ENCODE measurements at regions not wholly inside any gene's neighbourhood (a gene's known extent, or its start where the extent isn't known, plus 50 kb on each side); places are given as distances from the start of the nearest gene placed in this dataset.
A peak's percentile ranks its signal among the peaks of the same experiment; 100 is the strongest.

DNA sequence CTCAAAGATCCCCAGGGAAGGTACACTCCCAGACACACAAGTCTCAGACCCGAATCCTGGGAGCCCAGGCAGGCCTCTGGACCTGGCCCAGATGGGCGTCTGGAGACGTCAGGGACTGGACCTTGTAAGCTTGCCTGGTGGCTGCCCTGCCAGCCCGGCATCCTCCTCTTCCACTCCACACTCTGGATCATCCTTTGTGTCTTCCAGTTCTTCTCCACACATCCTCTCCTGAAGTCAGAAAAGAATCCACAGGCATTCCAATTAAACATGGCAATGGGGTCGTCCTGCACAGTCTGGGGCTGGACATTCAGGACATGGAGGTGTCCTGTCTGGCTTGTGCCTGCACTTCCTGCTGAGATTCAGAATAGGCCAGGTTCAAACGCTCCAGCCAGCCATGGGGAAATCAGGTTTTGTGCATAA is 208.8 kb upstream of the IGF1R start:
- Mint-ChIP-seq H3K4me1 (peaks cover 22% of the 10 kb centered on the region), H3K27ac (no peak overlapping the region), H3K36me3 (ENCODE audit: low read depth) (no peaks in the 10 kb centered on the region), H3K27me3 (ENCODE audit: low read depth) (peaks cover 22% of the 10 kb centered on the region), H3K9me3 (no peaks in the 10 kb centered on the region), H3K4me3 (no peak overlapping the region)
- TF ChIP-seq, protein P1, sequence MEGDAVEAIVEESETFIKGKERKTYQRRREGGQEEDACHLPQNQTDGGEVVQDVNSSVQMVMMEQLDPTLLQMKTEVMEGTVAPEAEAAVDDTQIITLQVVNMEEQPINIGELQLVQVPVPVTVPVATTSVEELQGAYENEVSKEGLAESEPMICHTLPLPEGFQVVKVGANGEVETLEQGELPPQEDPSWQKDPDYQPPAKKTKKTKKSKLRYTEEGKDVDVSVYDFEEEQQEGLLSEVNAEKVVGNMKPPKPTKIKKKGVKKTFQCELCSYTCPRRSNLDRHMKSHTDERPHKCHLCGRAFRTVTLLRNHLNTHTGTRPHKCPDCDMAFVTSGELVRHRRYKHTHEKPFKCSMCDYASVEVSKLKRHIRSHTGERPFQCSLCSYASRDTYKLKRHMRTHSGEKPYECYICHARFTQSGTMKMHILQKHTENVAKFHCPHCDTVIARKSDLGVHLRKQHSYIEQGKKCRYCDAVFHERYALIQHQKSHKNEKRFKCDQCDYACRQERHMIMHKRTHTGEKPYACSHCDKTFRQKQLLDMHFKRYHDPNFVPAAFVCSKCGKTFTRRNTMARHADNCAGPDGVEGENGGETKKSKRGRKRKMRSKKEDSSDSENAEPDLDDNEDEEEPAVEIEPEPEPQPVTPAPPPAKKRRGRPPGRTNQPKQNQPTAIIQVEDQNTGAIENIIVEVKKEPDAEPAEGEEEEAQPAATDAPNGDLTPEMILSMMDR (IDR thresholded peaks at IDR 0.05; ENCODE audit: unreplicated experiment in 3 of 3), result no peak

DNA sequence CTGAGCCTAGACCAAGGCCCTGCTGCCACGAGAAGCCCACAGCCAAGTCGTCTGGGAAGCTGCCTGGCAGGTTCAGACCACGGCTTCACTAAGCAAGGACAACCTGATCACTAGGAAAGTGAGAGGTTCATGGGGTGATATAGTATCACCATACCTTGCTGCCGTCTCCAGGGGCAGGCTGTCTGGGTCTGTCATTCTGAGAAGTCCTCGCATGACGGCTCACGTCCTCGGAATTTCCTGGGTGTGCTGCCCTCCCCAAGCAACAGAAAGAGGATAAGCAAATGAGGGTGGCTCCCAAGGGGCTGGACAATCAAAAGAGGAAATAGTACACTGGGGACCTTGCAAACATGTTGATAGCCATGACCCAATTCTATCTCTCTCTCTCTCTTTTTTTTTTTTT is 207.4 kb upstream of the IGF1R start:
- Mint-ChIP-seq H3K4me1 (peaks cover 22% of the 10 kb centered on the region), H3K27me3 (ENCODE audit: low read depth) (peaks cover 21% of the 10 kb centered on the region), H3K9me3 (no peaks in the 10 kb centered on the region), H3K4me3 (no peak overlapping the region), H3K27ac (no peak overlapping the region), H3K36me3 (ENCODE audit: low read depth) (no peaks in the 10 kb centered on the region)
- TF ChIP-seq, protein P1 (IDR thresholded peaks at IDR 0.05; ENCODE audit: unreplicated experiment in 3 of 3), result no peak

DNA sequence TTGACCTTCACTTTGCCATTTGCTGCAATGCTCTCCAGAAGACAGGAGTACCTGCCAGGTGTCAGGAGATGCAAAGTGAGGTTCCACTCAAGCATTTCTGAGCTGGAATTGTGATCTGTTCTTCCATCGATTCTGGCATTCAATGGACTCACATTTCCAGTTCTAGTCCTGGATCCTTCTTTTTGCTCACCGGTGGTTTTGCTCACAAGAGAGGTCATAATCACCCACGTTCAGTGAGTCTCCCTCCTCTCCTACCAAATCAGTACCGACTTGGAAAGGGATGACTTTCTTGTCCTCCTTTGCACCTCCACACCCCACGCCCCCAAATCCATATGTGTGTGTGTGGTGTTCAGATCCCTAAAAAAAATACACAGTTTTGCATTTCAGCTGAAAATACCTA is 206.7 kb upstream of the IGF1R start:
- H3K27ac Mint-ChIP-seq, result no peak overlapping the region
- peaks cover 19% of the 10 kb centered on the region for H3K27me3 Mint-ChIP-seq (ENCODE audit: low read depth)
- H3K36me3 Mint-ChIP-seq (ENCODE audit: low read depth), result no peaks in the 10 kb centered on the region
- TF ChIP-seq, protein P1 (IDR thresholded peaks at IDR 0.05; ENCODE audit: unreplicated experiment in 3 of 3), result no peak
- H3K4me3 Mint-ChIP-seq, result no peak overlapping the region
- peaks cover 22% of the 10 kb centered on the region for H3K4me1 Mint-ChIP-seq
- H3K9me3 Mint-ChIP-seq, result no peaks in the 10 kb centered on the region

DNA sequence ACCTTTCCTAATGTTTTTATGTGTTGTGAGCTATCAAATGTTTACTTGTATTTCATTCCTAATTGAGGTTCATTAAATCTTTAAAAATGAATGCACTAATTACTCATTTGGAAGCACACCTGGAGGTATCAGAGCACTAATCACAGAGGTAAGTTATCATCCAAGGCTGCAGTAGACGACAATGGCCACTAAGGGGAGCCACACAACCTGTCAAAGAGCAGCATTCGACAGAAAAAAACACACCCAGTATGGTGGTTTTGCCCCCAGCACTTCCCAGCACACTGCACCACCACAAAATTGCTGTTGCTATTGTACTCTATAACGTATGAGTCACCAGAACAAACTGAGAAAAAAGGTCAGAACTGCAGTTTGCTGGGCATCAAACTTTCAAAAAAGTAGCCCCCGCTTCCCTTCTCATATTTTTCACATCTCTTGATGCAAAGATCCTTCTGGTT is 205.9 kb upstream of the IGF1R start:
- TF ChIP-seq, protein P1 (IDR thresholded peaks at IDR 0.05; ENCODE audit: unreplicated experiment in 3 of 3), result peak; percentile 89 to 94 (median 92)
- Mint-ChIP-seq H3K27ac (no peak overlapping the region), H3K4me1 (peaks cover 22% of the 10 kb centered on the region), H3K27me3 (ENCODE audit: low read depth) (peaks cover 11% of the 10 kb centered on the region), H3K36me3 (ENCODE audit: low read depth) (peaks cover 3% of the 10 kb centered on the region), H3K9me3 (peaks cover 4% of the 10 kb centered on the region), H3K4me3 (no peak overlapping the region)

DNA sequence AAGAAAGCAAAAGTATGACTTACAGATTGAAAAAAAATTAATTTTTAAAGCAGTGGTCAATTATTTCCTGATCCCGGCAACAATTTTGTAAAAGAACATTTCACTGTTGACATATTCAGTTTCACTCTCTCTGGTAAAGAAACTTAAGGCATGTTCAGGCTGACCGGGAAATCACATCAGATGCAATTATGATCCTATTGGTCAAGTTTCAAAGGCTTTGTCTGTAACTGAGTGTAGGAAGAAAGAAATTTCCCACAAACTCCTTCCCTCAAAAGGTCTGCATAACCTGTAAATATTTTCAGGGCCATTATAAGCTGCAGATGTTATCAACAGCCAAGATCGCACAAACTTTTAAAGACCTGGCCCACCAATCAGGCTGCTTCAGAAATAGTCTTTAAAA is 205.4 kb upstream of the IGF1R start:
- TF ChIP-seq, protein P1 (IDR thresholded peaks at IDR 0.05; ENCODE audit: unreplicated experiment in 3 of 3), result no peak
- peaks cover 3% of the 10 kb centered on the region for H3K36me3 Mint-ChIP-seq (ENCODE audit: low read depth)
- peaks cover 8% of the 10 kb centered on the region for H3K27me3 Mint-ChIP-seq (ENCODE audit: low read depth)
- peaks cover 7% of the 10 kb centered on the region for H3K9me3 Mint-ChIP-seq
- peaks cover 22% of the 10 kb centered on the region for H3K4me1 Mint-ChIP-seq
- H3K4me3 Mint-ChIP-seq, result no peak overlapping the region
- H3K27ac Mint-ChIP-seq, result peak overlapping the region in 1 of 3 experiments; percentile 42

DNA sequence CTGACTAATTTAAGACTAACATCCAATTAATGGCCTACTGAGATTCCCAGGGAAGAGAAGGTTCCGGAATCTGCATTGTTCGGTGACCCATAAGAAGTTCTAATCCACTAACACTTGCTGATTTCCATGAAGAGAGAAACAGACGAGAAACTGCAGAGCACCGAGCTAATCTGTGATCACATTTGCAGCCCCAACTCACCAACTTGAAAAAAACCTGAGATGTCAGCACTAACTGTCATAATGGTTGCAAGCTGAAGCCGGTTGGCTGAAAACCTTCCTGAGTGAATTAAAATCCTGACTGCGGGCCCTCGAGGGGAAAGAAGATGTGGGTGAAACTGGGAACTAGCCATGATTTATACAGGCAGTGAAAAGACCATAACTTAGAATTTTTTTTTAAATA is 204.8 kb upstream of the IGF1R start:
- TF ChIP-seq, protein P1 (IDR thresholded peaks at IDR 0.05; ENCODE audit: unreplicated experiment in 3 of 3), result no peak
- Mint-ChIP-seq H3K27ac (peak overlapping the region in 2 of 3 experiments; percentile 37 to 42), H3K4me3 (no peak overlapping the region), H3K9me3 (peaks cover 12% of the 10 kb centered on the region), H3K4me1 (peaks cover 22% of the 10 kb centered on the region), H3K36me3 (ENCODE audit: low read depth) (peaks cover 3% of the 10 kb centered on the region), H3K27me3 (ENCODE audit: low read depth) (peaks cover 8% of the 10 kb centered on the region)

All from nephron (organoid).